GM19397 (cell line): ENCODE measurements at regions not wholly inside any gene's neighbourhood (a gene's known extent, or its start where the extent isn't known, plus 50 kb on each side); places are given as distances from the start of the nearest gene placed in this dataset.

Source experiments
- ATAC-seq: cut with Tn5 transposase; IDR thresholded peaks from one replicate; pipeline ENCODE4 v1.9.1; 2021; ENCODE audit warnings: mild to moderate bottlenecking, moderate library complexity; ENCODE audit not compliant: unreplicated experiment

GRCh38 chr13:24042710-24043440 lies 117.6 kb upstream of the SPATA13 start:
- no peak for ATAC-seq

GRCh38 chr13:24043590-24044350 lies 116.8 kb upstream of the SPATA13 start:
- no peak for ATAC-seq

- ATAC-seq = no peak
Observed at GRCh38 chr13:24045597-24045996, 114.9 kb upstream of the SPATA13 start.

GRCh38 chr13:24050292-24050711 lies 110.2 kb upstream of the SPATA13 start:
- no peak for ATAC-seq

GRCh38 chr13:24050796-24051715 lies 109.5 kb upstream of the SPATA13 start:
- ATAC-seq = no peak

GRCh38 chr13:24052547-24053518 lies 107.7 kb upstream of the SPATA13 start:
- no peak for ATAC-seq

GRCh38 chr13:24053519-24054251 lies 106.8 kb upstream of the SPATA13 start:
- ATAC-seq = peak; percentile 85

- ATAC-seq = no peak
Observed at GRCh38 chr13:24056616-24057137, 103.8 kb upstream of the SPATA13 start.

GRCh38 chr13:24060993-24061392 lies 99.5 kb upstream of the SPATA13 start:
- no peak for ATAC-seq

- no peak for ATAC-seq
Observed at GRCh38 chr13:24063281-24063877, 97.1 kb upstream of the SPATA13 start.

- ATAC-seq = no peak
Observed at GRCh38 chr13:24064371-24064770, 96.1 kb upstream of the SPATA13 start.

- ATAC-seq = no peak
Observed at GRCh38 chr13:24065176-24065575, 95.3 kb upstream of the SPATA13 start.

- no peak for ATAC-seq
Observed at GRCh38 chr13:24066405-24067295, 93.9 kb upstream of the SPATA13 start.

GRCh38 chr13:24068472-24068871 lies 92.0 kb upstream of the SPATA13 start:
- ATAC-seq = no peak

GRCh38 chr13:24071016-24071415 lies 89.5 kb upstream of the SPATA13 start:
- ATAC-seq = no peak

- ATAC-seq = no peak
Observed at GRCh38 chr13:24071423-24072075, 89.0 kb upstream of the SPATA13 start.

GRCh38 chr13:24073657-24074056 lies 86.9 kb upstream of the SPATA13 start:
- no peak for ATAC-seq
